Loucy (cell line): ENCODE measurements at regions not wholly inside any gene's neighbourhood (a gene's known extent, or its start where the extent isn't known, plus 50 kb on each side); places are given as distances from the start of the nearest gene placed in this dataset.

Source experiments
- H2AFZ ChIP-seq: fragments of 200-600 bp; sonication (generic); 2 replicates; pipeline ENCODE4 v1.6.0; 2016; ENCODE audit warnings: antibody characterized with exemption, mild to moderate bottlenecking, low read length, moderate library complexity
- H3F3A ChIP-seq: fragments of 200-600 bp; 2 replicates; pipeline ENCODE4 v1.6.0; 2016; ENCODE audit warnings: antibody characterized with exemption, low read depth, mild to moderate bottlenecking
- H3K27me3 ChIP-seq: fragments of 200-600 bp; sonication (generic); 2 replicates; pipeline ENCODE4 v1.6.1; 2014; ENCODE audit warnings: low read length, mild to moderate bottlenecking; ENCODE audit not compliant: insufficient read depth, poor library complexity, severe bottlenecking
- H3K36me3 ChIP-seq: fragments of 200-600 bp; sonication (generic); 2 replicates; pipeline ENCODE4 v1.6.1; 2016; ENCODE audit warnings: low read length; ENCODE audit not compliant: insufficient read depth
- H3K4me1 ChIP-seq: fragments of 200-600 bp; sonication (generic); 2 replicates; pipeline ENCODE4 v1.5.1; 2014; ENCODE audit warnings: low read length, mild to moderate bottlenecking; ENCODE audit not compliant: insufficient read depth, poor library complexity, severe bottlenecking
- H3K4me2 ChIP-seq: fragments of 200-600 bp; sonication (generic); 2 replicates; pipeline ENCODE4 v1.6.0; 2014; ENCODE audit warnings: antibody characterized with exemption, low read length, low read depth, mild to moderate bottlenecking; ENCODE audit not compliant: poor library complexity, severe bottlenecking
- H3K4me3 ChIP-seq: fragments of 200-600 bp; sonication (generic); 2 replicates; pipeline ENCODE4 v1.5.1; 2014; ENCODE audit warnings: low read length, mild to moderate bottlenecking, mixed read lengths; ENCODE audit not compliant: poor library complexity, severe bottlenecking
- H3K79me2 ChIP-seq: fragments of 200-600 bp; sonication (generic); 2 replicates; pipeline ENCODE4 v1.6.1; 2014; ENCODE audit warnings: low read length; ENCODE audit not compliant: insufficient read depth
- H3K9ac ChIP-seq: fragments of 200-600 bp; sonication (generic); 2 replicates; pipeline ENCODE4 v1.6.0; 2014; ENCODE audit warnings: mild to moderate bottlenecking, low read depth, low read length, moderate library complexity; ENCODE audit not compliant: poor library complexity, severe bottlenecking
- H3K9me2 ChIP-seq: fragments of 200-600 bp; sonication (generic); replicated peaks from 2 replicates; pipeline ENCODE4 v1.6.1; 2016; ENCODE audit warnings: low read depth, low read length, mixed read lengths
- H3K9me3 ChIP-seq: fragments of 200-600 bp; sonication (generic); 2 replicates; pipeline ENCODE4 v1.6.1; 2014; ENCODE audit warnings: mild to moderate bottlenecking, antibody characterized with exemption, low read length, low read depth; ENCODE audit not compliant: insufficient read depth
- H4K20me1 ChIP-seq: fragments of 200-600 bp; sonication (generic); 2 replicates; pipeline ENCODE4 v1.6.0; 2014; ENCODE audit warnings: antibody characterized with exemption, low read length, mild to moderate bottlenecking; ENCODE audit not compliant: insufficient read depth, poor library complexity, severe bottlenecking
- EZH2phosphoT487 ChIP-seq: fragments of 200-600 bp; IDR thresholded peaks from 2 replicates; pipeline ENCODE4 v1.6.1; 2018; ENCODE audit warnings: antibody characterized with exemption, mild to moderate bottlenecking, moderate library complexity, borderline replicate concordance
- TF ChIP-seq, protein P1 (sequence below): fragments of 200-600 bp; sonication (generic); conservative IDR thresholded peaks from 2 replicates; pipeline ENCODE4 v1.5.1; 2014; ENCODE audit warnings: mild to moderate bottlenecking, antibody characterized with exemption, low read length

DNA sequence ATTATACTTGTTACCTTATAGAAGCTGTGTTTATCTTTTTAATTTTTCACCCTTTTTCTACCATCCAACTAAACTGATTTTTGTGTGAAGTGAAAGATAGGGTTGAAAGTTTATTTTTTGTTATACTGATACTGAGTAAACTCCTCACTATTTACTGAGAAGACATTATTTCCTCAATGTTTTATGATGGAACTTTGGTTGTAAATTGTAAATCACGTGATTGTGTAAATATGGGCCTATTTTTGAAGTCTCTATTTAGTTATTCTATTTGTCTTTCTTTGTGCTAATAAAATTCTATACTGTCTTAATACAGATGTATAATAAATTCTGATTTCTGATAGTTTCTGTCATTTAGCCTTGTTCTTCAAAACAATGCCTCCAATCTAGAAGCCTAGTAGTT lies 697.2 kb upstream of the SLC8A1 start:
- no peaks in the 10 kb centered on the region for H3K9me2 ChIP-seq
- H3K4me3 ChIP-seq: no peak overlapping the region
- H3K36me3 ChIP-seq: no peaks in the 10 kb centered on the region
- no peaks in the 10 kb centered on the region for H3K4me1 ChIP-seq
- TF ChIP-seq EZH2phosphoT487: no peak
- TF ChIP-seq, protein P1, sequence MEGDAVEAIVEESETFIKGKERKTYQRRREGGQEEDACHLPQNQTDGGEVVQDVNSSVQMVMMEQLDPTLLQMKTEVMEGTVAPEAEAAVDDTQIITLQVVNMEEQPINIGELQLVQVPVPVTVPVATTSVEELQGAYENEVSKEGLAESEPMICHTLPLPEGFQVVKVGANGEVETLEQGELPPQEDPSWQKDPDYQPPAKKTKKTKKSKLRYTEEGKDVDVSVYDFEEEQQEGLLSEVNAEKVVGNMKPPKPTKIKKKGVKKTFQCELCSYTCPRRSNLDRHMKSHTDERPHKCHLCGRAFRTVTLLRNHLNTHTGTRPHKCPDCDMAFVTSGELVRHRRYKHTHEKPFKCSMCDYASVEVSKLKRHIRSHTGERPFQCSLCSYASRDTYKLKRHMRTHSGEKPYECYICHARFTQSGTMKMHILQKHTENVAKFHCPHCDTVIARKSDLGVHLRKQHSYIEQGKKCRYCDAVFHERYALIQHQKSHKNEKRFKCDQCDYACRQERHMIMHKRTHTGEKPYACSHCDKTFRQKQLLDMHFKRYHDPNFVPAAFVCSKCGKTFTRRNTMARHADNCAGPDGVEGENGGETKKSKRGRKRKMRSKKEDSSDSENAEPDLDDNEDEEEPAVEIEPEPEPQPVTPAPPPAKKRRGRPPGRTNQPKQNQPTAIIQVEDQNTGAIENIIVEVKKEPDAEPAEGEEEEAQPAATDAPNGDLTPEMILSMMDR: no peak
- H3K9ac ChIP-seq: no peak overlapping the region
- no peaks in the 10 kb centered on the region for H3K27me3 ChIP-seq
- H3K4me2 ChIP-seq: no peak overlapping the region
- no peak overlapping the region for H2AFZ ChIP-seq
- H3K79me2 ChIP-seq: no peaks in the 10 kb centered on the region
- H4K20me1 ChIP-seq: no peaks in the 10 kb centered on the region
- no peaks in the 10 kb centered on the region for H3K9me3 ChIP-seq
- H3F3A ChIP-seq: no peaks in the 10 kb centered on the region

DNA sequence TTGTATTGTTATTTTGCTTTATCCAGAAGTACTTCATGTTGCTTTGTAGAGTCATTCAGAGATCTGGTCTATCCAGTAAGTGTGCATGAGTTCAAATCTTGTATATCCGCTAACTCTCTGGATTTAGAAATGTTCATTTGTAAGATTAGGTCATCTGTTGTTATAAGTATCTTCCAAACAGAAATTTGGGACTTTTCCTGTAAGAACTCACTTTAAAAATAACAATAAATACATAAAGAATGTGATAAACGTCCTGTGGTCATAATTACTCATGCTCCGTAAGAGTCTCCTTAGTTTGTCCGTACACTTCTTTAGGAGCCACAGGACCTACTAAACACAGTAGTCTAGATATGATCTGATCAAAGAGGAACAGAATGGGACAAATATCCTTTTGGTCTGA lies 699.9 kb upstream of the SLC8A1 start:
- Histone ChIP-seq H3K4me1 (no peaks in the 10 kb centered on the region), H4K20me1 (no peaks in the 10 kb centered on the region), H3K9ac (no peak overlapping the region), H3K27me3 (no peaks in the 10 kb centered on the region), H3K36me3 (no peaks in the 10 kb centered on the region), H3K4me3 (no peak overlapping the region), H3K79me2 (no peaks in the 10 kb centered on the region), H3K4me2 (no peak overlapping the region), H3K9me2 (no peaks in the 10 kb centered on the region), H2AFZ (no peak overlapping the region), H3K9me3 (no peaks in the 10 kb centered on the region), H3F3A (no peaks in the 10 kb centered on the region)
- TF ChIP-seq, protein P1: no peak
- no peak for TF ChIP-seq EZH2phosphoT487

DNA sequence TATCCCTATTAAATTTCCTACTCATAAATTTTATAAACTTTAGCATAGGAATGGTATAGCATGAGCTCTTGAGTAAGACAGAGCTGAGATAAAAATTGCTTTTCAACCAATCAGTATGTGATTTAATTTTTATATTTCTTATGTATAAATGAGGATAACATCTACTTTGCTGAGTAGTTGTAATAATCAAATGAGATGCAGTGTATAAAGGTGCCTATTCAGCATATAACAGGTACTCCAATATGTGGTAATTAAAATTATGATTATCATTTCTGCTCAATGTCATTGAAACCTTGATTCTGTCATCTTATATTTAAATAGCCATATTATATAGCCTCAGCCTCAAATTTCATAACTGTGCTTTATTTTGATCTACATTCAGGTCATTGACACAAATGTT lies 700.4 kb upstream of the SLC8A1 start:
- no peak overlapping the region for H3K4me2 ChIP-seq
- H3K36me3 ChIP-seq: no peaks in the 10 kb centered on the region
- no peaks in the 10 kb centered on the region for H3K9me2 ChIP-seq
- H2AFZ ChIP-seq: no peak overlapping the region
- H3K4me3 ChIP-seq: no peak overlapping the region
- H3K27me3 ChIP-seq: no peaks in the 10 kb centered on the region
- no peak overlapping the region for H3K9ac ChIP-seq
- H3K4me1 ChIP-seq: no peaks in the 10 kb centered on the region
- no peaks in the 10 kb centered on the region for H4K20me1 ChIP-seq
- no peaks in the 10 kb centered on the region for H3K9me3 ChIP-seq
- H3F3A ChIP-seq: no peaks in the 10 kb centered on the region
- no peak for TF ChIP-seq EZH2phosphoT487
- TF ChIP-seq, protein P1: no peak
- H3K79me2 ChIP-seq: no peaks in the 10 kb centered on the region
